Breast epithelium (tissue), 3 donors: ENCODE measurements at regions not wholly inside any gene's neighbourhood (a gene's known extent, or its start where the extent isn't known, plus 50 kb on each side); places are given as distances from the start of the nearest gene placed in this dataset.

Experiments
- POLR2A ChIP-seq: fragments of 450-650 bp; IDR thresholded peaks from one replicate; pipeline ENCODE4 v1.6.1; 2016; ENCODE audit warnings: antibody characterized with exemption, mild to moderate bottlenecking, moderate library complexity
- POLR2AphosphoS5 ChIP-seq, 3 donors: sonication (generic); formaldehyde crosslinking; IDR thresholded peaks; one replicate each; pipeline ENCODE4 v1.6.1; 2017; ENCODE audit warnings: antibody characterized with exemption in 3 of 3
- TF ChIP-seq, protein P1 (sequence below), 3 donors: fragments of 450-650 bp; IDR thresholded peaks; one replicate each; pipeline ENCODE4 v1.5.1; 2016 to 2017; ENCODE audit warnings: antibody characterized with exemption in 3 of 3, mild to moderate bottlenecking in 3 of 3, moderate library complexity in 3 of 3

DNA sequence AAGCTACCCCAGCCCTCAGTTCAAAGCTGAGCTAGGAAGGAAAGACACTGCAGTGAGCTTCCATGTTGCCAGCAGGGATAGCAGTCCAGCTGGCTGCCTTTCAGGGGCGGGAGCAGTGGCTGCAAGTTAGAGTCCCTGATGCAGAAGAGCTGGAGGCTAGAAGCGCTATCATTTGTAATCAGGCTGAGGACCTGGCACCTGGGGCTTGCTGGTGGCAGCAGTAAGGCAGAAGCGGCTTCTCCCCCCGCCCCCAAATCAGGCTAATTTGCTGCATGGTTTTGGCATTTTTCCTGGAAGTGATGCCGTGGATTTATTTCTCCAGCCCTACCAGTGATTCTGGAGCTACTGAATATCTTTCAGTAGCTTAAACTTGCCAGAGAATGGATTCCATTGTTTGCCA, 203.3 kb downstream of the CLCN4 start:
- TF ChIP-seq, protein P1, sequence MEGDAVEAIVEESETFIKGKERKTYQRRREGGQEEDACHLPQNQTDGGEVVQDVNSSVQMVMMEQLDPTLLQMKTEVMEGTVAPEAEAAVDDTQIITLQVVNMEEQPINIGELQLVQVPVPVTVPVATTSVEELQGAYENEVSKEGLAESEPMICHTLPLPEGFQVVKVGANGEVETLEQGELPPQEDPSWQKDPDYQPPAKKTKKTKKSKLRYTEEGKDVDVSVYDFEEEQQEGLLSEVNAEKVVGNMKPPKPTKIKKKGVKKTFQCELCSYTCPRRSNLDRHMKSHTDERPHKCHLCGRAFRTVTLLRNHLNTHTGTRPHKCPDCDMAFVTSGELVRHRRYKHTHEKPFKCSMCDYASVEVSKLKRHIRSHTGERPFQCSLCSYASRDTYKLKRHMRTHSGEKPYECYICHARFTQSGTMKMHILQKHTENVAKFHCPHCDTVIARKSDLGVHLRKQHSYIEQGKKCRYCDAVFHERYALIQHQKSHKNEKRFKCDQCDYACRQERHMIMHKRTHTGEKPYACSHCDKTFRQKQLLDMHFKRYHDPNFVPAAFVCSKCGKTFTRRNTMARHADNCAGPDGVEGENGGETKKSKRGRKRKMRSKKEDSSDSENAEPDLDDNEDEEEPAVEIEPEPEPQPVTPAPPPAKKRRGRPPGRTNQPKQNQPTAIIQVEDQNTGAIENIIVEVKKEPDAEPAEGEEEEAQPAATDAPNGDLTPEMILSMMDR (IDR thresholded peaks at IDR 0.05): no peak
- TF ChIP-seq POLR2A: no peak
- TF ChIP-seq POLR2AphosphoS5 (IDR thresholded peaks at IDR 0.05): no peak
